B cell (primary cell): ENCODE measurements at regions not wholly inside any gene's neighbourhood (a gene's known extent, or its start where the extent isn't known, plus 50 kb on each side); places are given as distances from the start of the nearest gene placed in this dataset.
"Not testable (repeated sequence)": the region's sequence is repeated elsewhere in the genome, so short reads cannot be mapped to it uniquely, and the experiment has no call there.

ENCODE experiments used
- ATAC-seq: fragments of 200-7000 bp; cut with Tn5 transposase; one replicate; pipeline ENCODE4 v1.10.0; 2021; ENCODE audit warnings: low read depth, mild to moderate bottlenecking, moderate number of reproducible peaks, moderate library complexity
- CTCF ChIA-PET: fragments of 350-600 bp; sonication (Branson Sonifier 250); formaldehyde crosslinking; loops from one replicate; lab custom pipeline; 2021; ENCODE audit warnings: antibody characterized with exemption, inconsistent platforms; lab: Charles Lee
- POLR2A ChIA-PET: fragments of 350-600 bp; sonication (Branson Sonifier 250); formaldehyde crosslinking; loops from one replicate; lab custom pipeline; 2021; ENCODE audit warnings: antibody characterized with exemption; lab: Charles Lee
- DNase-seq: peaks from one replicate; pipeline ENCODE4 v3.0.0; 2013
- H2AFZ ChIP-seq: 2 replicates; pipeline ENCODE4 v1.6.1; 2012; ENCODE audit warnings: mild to moderate bottlenecking, low read depth, low read length; ENCODE audit not compliant: insufficient read depth, poor library complexity, severe bottlenecking
- H3K27ac ChIP-seq, 2 donors: 1 replicate in 1 of 2; 2 replicates in 1 of 2; pipeline ENCODE4 v1.5.1; 2012 to 2013; ENCODE audit warnings: low read length in 2 of 2, mild to moderate bottlenecking in 2 of 2, moderate library complexity in 1 of 2
- H3K27me3 ChIP-seq, 4 experiments: fragments of 200-600 bp in 1 of 4; sonication (generic) in 1 of 4; replicated peaks in 1 of 4; 1 replicate in 2 of 4; 2 replicates in 2 of 4; pipeline versions ENCODE4 v1.6.1 to v1.7.0; 2013 to 2016; ENCODE audit warnings: low read length in 3 of 4, mild to moderate bottlenecking in 2 of 4, mixed read lengths in 1 of 4, moderate library complexity in 1 of 4; ENCODE audit not compliant: insufficient read depth in 4 of 4, control insufficient read depth in 3 of 4; ENCODE audit errors: control extremely low read depth in 1 of 4
- H3K36me3 ChIP-seq, 2 experiments: replicated peaks in 1 of 2; 1 replicate in 1 of 2; 2 replicates in 1 of 2; pipeline versions ENCODE4 v1.6.1 to v1.7.1; 2013; ENCODE audit warnings: low read length in 1 of 2; ENCODE audit not compliant: insufficient read depth in 2 of 2, control insufficient read depth in 1 of 2; ENCODE audit errors: control extremely low read depth in 1 of 2, extremely low read depth in 1 of 2
- H3K4me1 ChIP-seq, 2 donors: fragments of 200-600 bp in 1 of 2; sonication (generic) in 1 of 2; 1 replicate in 1 of 2; 2 replicates in 1 of 2; pipeline versions ENCODE4 v1.5.1 to v1.6.1; 2013 to 2017; ENCODE audit warnings: low read length in 2 of 2; ENCODE audit not compliant: control insufficient read depth in 2 of 2, insufficient read depth in 2 of 2
- H3K4me2 ChIP-seq: replicated peaks from 2 replicates; pipeline ENCODE3; 2012; ENCODE audit warnings: mild to moderate bottlenecking, low read depth, low read length; ENCODE audit not compliant: poor library complexity, severe bottlenecking
- H3K4me3 ChIP-seq, 5 experiments: fragments of 200-600 bp in 1 of 5; sonication (generic) in 1 of 5; 1 replicate in 3 of 5; 2 replicates in 2 of 5; pipeline versions ENCODE4 v1.5.1 to v1.7.0; 2011 to 2016; ENCODE audit warnings: low read length in 4 of 5, mild to moderate bottlenecking in 4 of 5, low read depth in 2 of 5, control low read depth in 1 of 5, moderate library complexity in 1 of 5; ENCODE audit not compliant: insufficient read depth in 1 of 5; ENCODE audit errors: control extremely low read depth in 1 of 5, extremely low read depth in 1 of 5
- H3K79me2 ChIP-seq: fragments of 200-600 bp; sonication (generic); one replicate; pipeline ENCODE4 v1.6.0; 2016; ENCODE audit warnings: low read length; ENCODE audit not compliant: control insufficient read depth, insufficient read depth
- H3K9ac ChIP-seq: fragments of 200-600 bp; sonication (generic); 2 replicates; pipeline ENCODE4 v1.6.1; 2017; ENCODE audit warnings: mild to moderate bottlenecking, low read length, moderate library complexity
- H3K9me3 ChIP-seq, 3 donors: one replicate each; pipeline versions ENCODE4 v1.6.1 to v1.7.1; 2013; ENCODE audit warnings: low read length in 2 of 3; ENCODE audit not compliant: control insufficient read depth in 2 of 3, insufficient read depth in 1 of 3; ENCODE audit errors: control extremely low read depth in 1 of 3
- H4K20me1 ChIP-seq: 2 replicates; pipeline ENCODE4 v1.6.0; 2012; ENCODE audit warnings: mild to moderate bottlenecking, low read length; ENCODE audit not compliant: insufficient read depth, control insufficient read depth, poor library complexity, severe bottlenecking
- H3K27ac Mint-ChIP-seq: one replicate; pipeline ENCODE4 v1.8.0; 2021; ENCODE audit warnings: mixed read lengths
- H3K27me3 Mint-ChIP-seq: one replicate; pipeline ENCODE4 v1.8.0; 2021; ENCODE audit warnings: mixed read lengths
- H3K4me1 Mint-ChIP-seq: one replicate; pipeline ENCODE4 v1.8.0; 2021; ENCODE audit warnings: mixed read lengths
- H3K4me3 Mint-ChIP-seq: one replicate; pipeline ENCODE4 v1.8.0; 2021; ENCODE audit warnings: mixed read lengths
- H3K9me3 Mint-ChIP-seq: one replicate; pipeline ENCODE4 v1.8.0; 2022; ENCODE audit warnings: mixed read lengths; ENCODE audit not compliant: insufficient read depth
- CTCF ChIP-seq: fragments of 200-600 bp; IDR thresholded peaks from one replicate; pipeline ENCODE4 v1.8.0; 2022; ENCODE audit warnings: antibody characterized with exemption, mild to moderate bottlenecking
- EZH2 ChIP-seq: IDR thresholded peaks from 2 replicates; pipeline ENCODE4 v1.6.1; 2012; ENCODE audit warnings: borderline replicate concordance, low read depth, mild to moderate bottlenecking, moderate library complexity, low read length; ENCODE audit not compliant: insufficient read depth, poor library complexity, severe bottlenecking
- WGBS: methylation state at CpG from one replicate; pipeline ENCODE4 v1.1.5; 2013; ENCODE audit warnings: missing lambda C conversion rate; ENCODE audit not compliant: insufficient coverage; 5-methylcytosine and 5-hydroxymethylcytosine counted together
- intact Hi-C: fragments of 100-400 bp; cut with micrococcal nuclease; formaldehyde crosslinking; loops from one replicate; pipeline ENCODE4 v1.10.0; 2022

GRCh38 chr20:26135325-26136110 lies 438.9 kb upstream of the ZNF337 start:
- no peak overlapping the region for H3K4me2 ChIP-seq
- peaks cover 0 to 14% (median 0%) of the 10 kb centered on the region in 3 donors for H3K9me3 ChIP-seq
- Mint-ChIP-seq H3K4me1 (no peaks in the 10 kb centered on the region), H3K27ac (no peak overlapping the region), H3K4me3 (no peak overlapping the region), H3K27me3 (no peaks in the 10 kb centered on the region), H3K9me3 (no peaks in the 10 kb centered on the region)
- H2AFZ ChIP-seq: no peak overlapping the region
- no peak overlapping the region for H3K27ac ChIP-seq
- H3K36me3 ChIP-seq: no peaks in the 10 kb centered on the region
- no peaks in the 10 kb centered on the region for H3K79me2 ChIP-seq
- H4K20me1 ChIP-seq: no peaks in the 10 kb centered on the region
- ATAC-seq (no peak), DNase-seq (no peak)
- TF ChIP-seq CTCF (no peak), EZH2 (no peak)
- no peak overlapping the region for H3K4me3 ChIP-seq
- POLR2A ChIA-PET: no interaction called here
- intact Hi-C loops: no loop called here
- H3K9ac ChIP-seq: no peak overlapping the region
- no peaks in the 10 kb centered on the region for H3K27me3 ChIP-seq
- no peaks in the 10 kb centered on the region for H3K4me1 ChIP-seq
- 95% methylated on average over 18 of the region's 19 CpGs for WGBS
- CTCF ChIA-PET: no interaction called here

GRCh38 chr20:26134606-26135005 lies 438.0 kb upstream of the ZNF337 start:
- H3K4me2 ChIP-seq: no peak overlapping the region
- no peak overlapping the region for H3K4me3 ChIP-seq
- no peak overlapping the region for H3K9ac ChIP-seq
- TF ChIP-seq CTCF (no peak), EZH2 (no peak)
- ATAC-seq: no peak
- ChIA-PET POLR2A (no interaction called here), CTCF (no interaction called here)
- H3K79me2 ChIP-seq: no peaks in the 10 kb centered on the region
- H2AFZ ChIP-seq: no peak overlapping the region
- no peak for DNase-seq
- H3K27me3 ChIP-seq: no peaks in the 10 kb centered on the region
- no peak overlapping the region for H3K27ac Mint-ChIP-seq
- H3K9me3 ChIP-seq: peaks cover 0 to 14% (median 0%) of the 10 kb centered on the region in 3 donors
- no peaks in the 10 kb centered on the region for H3K4me1 Mint-ChIP-seq
- no peaks in the 10 kb centered on the region for H4K20me1 ChIP-seq
- H3K27ac ChIP-seq: no peak overlapping the region
- WGBS: 96% methylated on average over 10 of the region's 10 CpGs
- H3K4me1 ChIP-seq: no peaks in the 10 kb centered on the region
- H3K36me3 ChIP-seq: no peaks in the 10 kb centered on the region
- no peaks in the 10 kb centered on the region for H3K27me3 Mint-ChIP-seq
- intact Hi-C loops: no loop called here
- no peak overlapping the region for H3K4me3 Mint-ChIP-seq
- no peaks in the 10 kb centered on the region for H3K9me3 Mint-ChIP-seq

- ATAC-seq, intact Hi-C loops, DNase-seq, H3K4me1 ChIP-seq, H3K4me3 Mint-ChIP-seq, POLR2A ChIA-PET, H4K20me1 ChIP-seq, H3K4me2 ChIP-seq, H3K79me2 ChIP-seq, H3K4me3 ChIP-seq, H3K9me3 Mint-ChIP-seq, H3K27me3 Mint-ChIP-seq, H3K27ac Mint-ChIP-seq, CTCF ChIA-PET, H3K4me1 Mint-ChIP-seq, H3K36me3 ChIP-seq, H2AFZ ChIP-seq, H3K27ac ChIP-seq, H3K27me3 ChIP-seq, H3K9ac ChIP-seq: not testable (repeated sequence)
- H3K9me3 ChIP-seq: peaks cover 0 to 14% (median 0%) of the 10 kb centered on the region in 3 donors
- WGBS: 87% methylated on average over 11 of the region's 12 CpGs
Observed at GRCh38 chr20:26133794-26134193, 437.1 kb upstream of the ZNF337 start.
